Suprapubic skin (tissue), 4 donors: ENCODE measurements at regions not wholly inside any gene's neighbourhood (a gene's known extent, or its start where the extent isn't known, plus 50 kb on each side); places are given as distances from the start of the nearest gene placed in this dataset.
"Not testable (repeated sequence)": the region's sequence is repeated elsewhere in the genome, so short reads cannot be mapped to it uniquely, and the experiment has no call there.

Source experiments
- DNase-seq, 2 donors: peaks; one replicate each; pipeline ENCODE4 v3.0.0-alpha.2; 2019; ENCODE audit warnings: low spot score in 2 of 2
- H3K27ac ChIP-seq: fragments of 200-600 bp; sonication (generic); one replicate; pipeline ENCODE4 v1.5.1; 2019
- H3K27me3 ChIP-seq: fragments of 200-600 bp; sonication (generic); one replicate; pipeline ENCODE4 v1.5.1; 2019
- H3K36me3 ChIP-seq: fragments of 200-600 bp; sonication (generic); one replicate; pipeline ENCODE4 v1.5.1; 2019
- H3K4me1 ChIP-seq: fragments of 200-600 bp; sonication (generic); one replicate; pipeline ENCODE4 v1.5.1; 2019
- H3K4me3 ChIP-seq: fragments of 200-600 bp; sonication (generic); one replicate; pipeline ENCODE4 v1.5.1; 2019; ENCODE audit warnings: mild to moderate bottlenecking
- H3K9me3 ChIP-seq: fragments of 200-600 bp; sonication (generic); one replicate; pipeline ENCODE4 v1.5.1; 2019
- CTCF ChIP-seq, 2 donors: fragments of 200-600 bp in 1 of 2; fragments of 450-650 bp in 1 of 2; sonication (generic) in 1 of 2; IDR thresholded peaks; one replicate each; pipeline ENCODE4 v1.5.1; 2016 to 2019; ENCODE audit warnings: antibody characterized with exemption in 2 of 2, mild to moderate bottlenecking in 1 of 2, moderate library complexity in 1 of 2
- EP300 ChIP-seq: sonication (generic); formaldehyde crosslinking; IDR thresholded peaks from one replicate; pipeline ENCODE4 v1.6.1; 2017; ENCODE audit warnings: antibody characterized with exemption
- POLR2A ChIP-seq, 2 donors: fragments of 450-650 bp; IDR thresholded peaks; one replicate each; pipeline ENCODE4 v1.6.1; 2017; ENCODE audit warnings: antibody characterized with exemption in 2 of 2, mild to moderate bottlenecking in 2 of 2, moderate library complexity in 2 of 2
- POLR2AphosphoS5 ChIP-seq, 3 donors: sonication (generic); formaldehyde crosslinking; IDR thresholded peaks; one replicate each; pipeline ENCODE4 v1.6.1; 2017; ENCODE audit warnings: antibody characterized with exemption in 3 of 3
- WGBS: methylation state at CpG from one replicate; pipeline ENCODE4 v1.1.5; 2018; 5-methylcytosine and 5-hydroxymethylcytosine counted together

GRCh38 chrX:130498653-130499274, 97.0 kb downstream of the RBMX2 start:
- no peak for DNase-seq
- TF ChIP-seq POLR2A (IDR thresholded peaks at IDR 0.05) (no peak), EP300 (no peak), CTCF (IDR thresholded peaks at IDR 0.05) (no peak)
- H3K36me3 ChIP-seq, result no peaks in the 10 kb centered on the region
- no peak overlapping the region for H3K27ac ChIP-seq
- 85% methylated on average over 1 of the region's 1 CpG for WGBS
- H3K4me1 ChIP-seq, result no peaks in the 10 kb centered on the region
- H3K4me3 ChIP-seq, result no peak overlapping the region
- H3K27me3 ChIP-seq, result no peaks in the 10 kb centered on the region
- H3K9me3 ChIP-seq, result no peaks in the 10 kb centered on the region

- no peak for TF ChIP-seq EP300
- TF ChIP-seq CTCF (IDR thresholded peaks at IDR 0.05), result no peak
- TF ChIP-seq POLR2A (IDR thresholded peaks at IDR 0.05), result no peak
- no peak for TF ChIP-seq POLR2AphosphoS5 (IDR thresholded peaks at IDR 0.05)
- no peaks in the 10 kb centered on the region for H3K27me3 ChIP-seq
- H3K9me3 ChIP-seq, result no peaks in the 10 kb centered on the region
- DNase-seq, result no peak
- WGBS, result 69% methylated on average over 3 of the region's 3 CpGs
- H3K27ac ChIP-seq, result no peak overlapping the region
- H3K4me1 ChIP-seq, result no peaks in the 10 kb centered on the region
- H3K4me3 ChIP-seq, result no peak overlapping the region
- no peaks in the 10 kb centered on the region for H3K36me3 ChIP-seq
These were observed 100.3 kb downstream of the RBMX2 start for GRCh38 chrX:130502016-130502570.

GRCh38 chrX:130504019-130504418, 102.2 kb downstream of the RBMX2 start:
- TF ChIP-seq EP300 (no peak), CTCF (IDR thresholded peaks at IDR 0.05) (no peak), POLR2A (IDR thresholded peaks at IDR 0.05) (no peak), POLR2AphosphoS5 (IDR thresholded peaks at IDR 0.05) (no peak)
- no peak overlapping the region for H3K4me3 ChIP-seq
- H3K27ac ChIP-seq, result no peak overlapping the region
- 84% methylated on average over 2 of the region's 2 CpGs for WGBS
- no peaks in the 10 kb centered on the region for H3K9me3 ChIP-seq
- no peak for DNase-seq
- no peaks in the 10 kb centered on the region for H3K36me3 ChIP-seq
- H3K27me3 ChIP-seq, result no peaks in the 10 kb centered on the region
- no peaks in the 10 kb centered on the region for H3K4me1 ChIP-seq

DNA sequence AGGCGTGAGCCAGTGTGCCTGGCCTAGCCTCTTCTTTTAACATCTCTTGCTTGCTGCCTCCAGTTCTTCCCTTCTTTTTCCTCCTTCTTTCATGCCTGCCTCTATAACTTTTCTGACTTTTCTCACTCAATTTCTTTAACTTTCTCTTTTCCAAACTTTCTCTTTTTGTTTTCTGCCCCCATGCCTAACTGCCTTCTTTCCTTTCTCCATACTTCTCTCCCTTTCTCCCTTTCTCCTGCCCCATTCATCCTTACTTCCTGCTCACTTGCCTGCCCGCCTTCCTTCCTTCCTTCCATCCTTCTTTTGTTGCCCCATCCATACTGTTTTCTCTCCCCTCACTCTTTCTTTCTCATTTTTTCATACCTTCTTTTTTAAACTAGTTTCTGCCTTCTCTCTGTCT, 105.2 kb downstream of the RBMX2 start:
- WGBS, result 85% methylated on average over 2 of the region's 2 CpGs
- no peak overlapping the region for H3K27ac ChIP-seq
- no peaks in the 10 kb centered on the region for H3K9me3 ChIP-seq
- no peak for TF ChIP-seq POLR2AphosphoS5 (IDR thresholded peaks at IDR 0.05)
- no peak for TF ChIP-seq CTCF (IDR thresholded peaks at IDR 0.05)
- TF ChIP-seq POLR2A (IDR thresholded peaks at IDR 0.05), result no peak
- no peak for TF ChIP-seq EP300
- no peaks in the 10 kb centered on the region for H3K27me3 ChIP-seq
- no peaks in the 10 kb centered on the region for H3K36me3 ChIP-seq
- DNase-seq, result no peak
- no peaks in the 10 kb centered on the region for H3K4me1 ChIP-seq
- no peak overlapping the region for H3K4me3 ChIP-seq

- H3K36me3 ChIP-seq, H3K4me3 ChIP-seq, H3K9me3 ChIP-seq, DNase-seq, H3K27ac ChIP-seq, H3K4me1 ChIP-seq, H3K27me3 ChIP-seq: not testable (repeated sequence)
- 82% methylated on average over 3 of the region's 3 CpGs for WGBS
These were observed 110.7 kb downstream of the RBMX2 start for GRCh38 chrX:130512534-130512933.

DNA sequence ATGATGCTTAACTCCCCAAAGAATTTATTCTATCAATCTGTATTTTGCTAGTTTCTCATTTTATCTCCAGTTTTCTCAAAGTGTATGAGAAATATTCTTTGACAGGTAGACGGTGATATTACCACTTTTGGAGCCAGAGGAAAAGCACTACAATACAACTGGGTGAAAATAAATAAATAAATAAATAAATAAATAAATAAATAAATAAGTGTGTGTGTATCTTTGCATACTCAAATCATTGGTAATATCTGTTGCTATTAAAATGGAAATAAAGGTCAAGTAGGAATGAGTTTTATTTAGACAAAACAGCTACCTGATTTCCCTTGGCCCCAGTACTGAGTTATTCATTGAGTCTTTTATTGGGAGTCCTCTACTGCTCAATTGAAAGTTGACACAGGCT, 114.3 kb downstream of the RBMX2 start:
- 88% methylated on average over 1 of the region's 1 CpG for WGBS
- TF ChIP-seq EP300, result no peak
- no peak for TF ChIP-seq POLR2A (IDR thresholded peaks at IDR 0.05)
- TF ChIP-seq POLR2AphosphoS5 (IDR thresholded peaks at IDR 0.05), result no peak
- no peak for TF ChIP-seq CTCF (IDR thresholded peaks at IDR 0.05)
- Histone ChIP-seq H3K4me1 (no peaks in the 10 kb centered on the region), H3K9me3 (no peaks in the 10 kb centered on the region), H3K27ac (no peak overlapping the region), H3K36me3 (no peaks in the 10 kb centered on the region), H3K4me3 (no peak overlapping the region), H3K27me3 (no peaks in the 10 kb centered on the region)
- no peak for DNase-seq
